ENCODE measurements at regions not wholly inside any gene's neighbourhood (a gene's known extent, or its start where the extent isn't known, plus 50 kb on each side); places are given as distances from the start of the nearest gene placed in this dataset.

- no peak for TF ChIP-seq POLR2A (IDR thresholded peaks at IDR 0.05; ENCODE audit: low read depth, low read length)
- no peak for TF ChIP-seq CTCF (IDR thresholded peaks at IDR 0.05; ENCODE audit: extremely low read depth in 1 of 2, insufficient read depth in 1 of 2, low read depth in 1 of 2, low read length in 2 of 2)
- TF ChIP-seq MAX (IDR thresholded peaks at IDR 0.05; ENCODE audit: insufficient read depth, insufficient read length) = no peak
- no peak for TF ChIP-seq FOS (IDR thresholded peaks at IDR 0.05; ENCODE audit: borderline replicate concordance, insufficient read depth, low read length)
- TF ChIP-seq JUN (IDR thresholded peaks at IDR 0.05; ENCODE audit: borderline replicate concordance, insufficient read depth, insufficient read length, low read depth) = no peak
- no peak for TF ChIP-seq MYC (IDR thresholded peaks at IDR 0.05; ENCODE audit: low read depth, low read length)
- no peak for TF ChIP-seq EZH2 (IDR thresholded peaks at IDR 0.05; ENCODE audit: borderline replicate concordance, low read depth, low read length, severe bottlenecking)
Measured at GRCh38 chr10:123544986-123545385, 121.2 kb upstream of the GPR26 start.
